Heart left ventricle (tissue), 13 donors: ENCODE measurements at regions not wholly inside any gene's neighbourhood (a gene's known extent, or its start where the extent isn't known, plus 50 kb on each side); places are given as distances from the start of the nearest gene placed in this dataset.

Experiments used
- CTCF ChIP-seq, 12 donors: fragments of 200-600 bp; sonication (generic) in 4 of 12; IDR thresholded peaks; one replicate each; pipeline versions ENCODE4 v1.5.0 to v1.8.0; 2018 to 2022; ENCODE audit warnings: antibody characterized with exemption in 12 of 12, mild to moderate bottlenecking in 5 of 12
- POLR2A ChIP-seq, 2 donors: fragments of 450-650 bp; IDR thresholded peaks; one replicate each; pipeline ENCODE4 v1.6.1; 2017; ENCODE audit warnings: antibody characterized with exemption in 2 of 2, mild to moderate bottlenecking in 2 of 2, moderate library complexity in 2 of 2
- donor health status: ischemic (EF 13 %, LVEDD 7.1; RV severe dilation, severe dysfunction).
- donor health status: DM: no; HTN: yes; CAD: no.
- donor health status: DM: no; HTN: no; CAD: no.
- donor health status: ischemic (EF 25% LVEDD 6.9; RV normal size, moderate dysfunction).
- donor health status: ischemic (EF 25% LVEDD 5.7; RV mildly dilated, moderate dysfunction).
- donor health status: ischemic (EF 35%, LVEDD 5.7; RV mildly dilated, moderate dysfunction).
- donor health status: nonischemic (EF 11% LVEDD 7.7; RV severe dilation, severe dysfunction).
- donor health status: DM: yes; HTN: yes; CAD: no.
- donor health status: PGD.
- donor health status: ischemic (EF 29% LVEDD 5.4; RV normal size, mild dysfunction).
- donor health status: nonischemic (EF 23%, LVEDD 6.1; RV moderate dilation, normal function).

GRCh38 chr3:18890449-18890848 is 257.9 kb upstream of the KCNH8 start:
- TF ChIP-seq POLR2A (IDR thresholded peaks at IDR 0.05) = no peak
- no peak for TF ChIP-seq CTCF (IDR thresholded peaks at IDR 0.05)
